ENCODE measurements at regions not wholly inside any gene's neighbourhood (a gene's known extent, or its start where the extent isn't known, plus 50 kb on each side); places are given as distances from the start of the nearest gene placed in this dataset.

DNA sequence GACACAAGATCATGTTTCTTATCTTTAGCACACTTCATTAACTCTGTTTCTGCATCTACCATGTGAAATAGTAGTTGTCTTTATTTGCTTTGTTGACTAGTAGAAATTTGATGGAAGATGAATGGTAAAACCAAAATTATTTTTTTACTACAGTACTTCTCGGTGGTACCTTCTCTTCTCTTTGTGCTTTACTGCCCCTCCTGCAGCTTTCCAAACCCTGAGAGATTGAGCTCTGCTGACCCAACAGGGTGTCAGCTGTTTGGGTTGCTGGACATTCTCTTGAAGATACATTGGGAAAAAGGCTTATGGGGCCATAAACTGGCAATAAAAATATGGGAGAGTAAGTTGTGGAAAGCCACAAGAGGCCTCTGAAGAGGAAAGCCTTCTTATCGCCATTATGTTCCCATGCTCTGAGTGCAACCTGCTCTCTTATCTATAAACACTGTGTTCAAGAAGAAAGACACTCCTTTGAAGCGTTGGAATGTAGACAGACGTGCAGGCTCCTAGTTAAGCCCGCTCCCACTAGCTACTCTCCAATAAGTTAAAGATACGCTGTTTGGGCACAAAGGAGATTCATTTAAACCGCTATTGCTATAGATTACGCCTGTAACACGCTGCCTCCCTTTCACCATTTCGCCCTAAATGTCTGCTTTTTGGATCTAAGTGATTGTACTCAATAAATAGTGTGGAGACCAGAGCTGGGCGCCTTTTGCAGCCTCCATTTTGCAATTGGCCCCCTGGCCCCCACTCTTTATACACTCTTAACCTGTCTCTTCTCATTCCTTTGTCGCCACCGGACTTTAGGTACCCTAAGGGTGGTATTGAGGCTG lies 60.1 kb upstream of the PRSS16 start:
- no peak for TF ChIP-seq CTCF (IDR thresholded peaks at IDR 0.05)
- TF ChIP-seq EP300 (IDR thresholded peaks at IDR 0.05; ENCODE audit: low read depth): no peak
- no peak for TF ChIP-seq POLR2AphosphoS5 (IDR thresholded peaks at IDR 0.05)

Measured in transverse colon (tissue), 4 donors.